HuH-7 (cell line): ENCODE measurements at regions not wholly inside any gene's neighbourhood (a gene's known extent, or its start where the extent isn't known, plus 50 kb on each side); places are given as distances from the start of the nearest gene placed in this dataset.

Experiments
- DNase-seq: peaks from one replicate; pipeline ENCODE4 v3.0.0; 2011; ENCODE audit warnings: low spot score

- no peak for DNase-seq
These were observed 239.2 kb downstream of the MSRB3 start for GRCh38 chr12:65517656-65518210.

GRCh38 chr12:65518771-65519170 lies 240.3 kb downstream of the MSRB3 start:
- DNase-seq: no peak

- DNase-seq: no peak
These were observed 242.2 kb downstream of the MSRB3 start for GRCh38 chr12:65520658-65521057.

- DNase-seq: no peak
These were observed 244.7 kb downstream of the MSRB3 start for GRCh38 chr12:65522956-65523860.

- no peak for DNase-seq
These were observed 246.2 kb downstream of the MSRB3 start for GRCh38 chr12:65524666-65525065.

- DNase-seq: no peak
These were observed 247.1 kb downstream of the MSRB3 start for GRCh38 chr12:65525491-65526141.

- DNase-seq: no peak
These were observed 247.8 kb downstream of the MSRB3 start for GRCh38 chr12:65526311-65526710.

- no peak for DNase-seq
These were observed 249.6 kb downstream of the MSRB3 start for GRCh38 chr12:65528127-65528526.

GRCh38 chr12:65529106-65529505 lies 250.6 kb downstream of the MSRB3 start:
- DNase-seq: no peak

GRCh38 chr12:65529771-65530435 lies 251.4 kb downstream of the MSRB3 start:
- DNase-seq: no peak

- DNase-seq: no peak
These were observed 253.7 kb downstream of the MSRB3 start for GRCh38 chr12:65532162-65532561.

- peak; percentile 53 for DNase-seq
These were observed 254.3 kb downstream of the MSRB3 start for GRCh38 chr12:65532764-65533163.

- DNase-seq: no peak
These were observed 254.8 kb downstream of the MSRB3 start for GRCh38 chr12:65533177-65533883.

GRCh38 chr12:65534238-65534841 lies 255.9 kb downstream of the MSRB3 start:
- DNase-seq: no peak

- DNase-seq: no peak
These were observed 257.5 kb downstream of the MSRB3 start for GRCh38 chr12:65535946-65536345.

GRCh38 chr12:65536351-65536750 lies 257.9 kb downstream of the MSRB3 start:
- DNase-seq: no peak

GRCh38 chr12:65536876-65537681 lies 258.6 kb downstream of the MSRB3 start:
- no peak for DNase-seq

GRCh38 chr12:65537978-65538377 lies 259.5 kb downstream of the MSRB3 start:
- DNase-seq: no peak

- no peak for DNase-seq
These were observed 260.5 kb downstream of the MSRB3 start for GRCh38 chr12:65539023-65539422.

- DNase-seq: no peak
These were observed 261.7 kb downstream of the MSRB3 start for GRCh38 chr12:65540140-65540539.

GRCh38 chr12:65546528-65546927 lies 268.0 kb downstream of the MSRB3 start:
- no peak for DNase-seq
